GM18951 (cell line): ENCODE measurements at regions not wholly inside any gene's neighbourhood (a gene's known extent, or its start where the extent isn't known, plus 50 kb on each side); places are given as distances from the start of the nearest gene placed in this dataset.
"Not testable (repeated sequence)": the region's sequence is repeated elsewhere in the genome, so short reads cannot be mapped to it uniquely, and the experiment has no call there.

Source experiments
- POLR2A ChIP-seq: IDR thresholded peaks from 4 replicates; pipeline ENCODE4 v1.6.1; 2011; ENCODE audit warnings: mild to moderate bottlenecking; ENCODE audit not compliant: insufficient read length, insufficient read depth; ENCODE audit errors: extremely low read depth
- in situ Hi-C: fragments of 300-500 bp; cut with MboI; formaldehyde crosslinking; loops from one replicate; pipeline ENCODE4 v1.12.0; 2022; ENCODE audit warnings: low sequenced_read_pairs, mixed read lengths, inconsistent platforms; ENCODE audit not compliant: unreplicated experiment

DNA sequence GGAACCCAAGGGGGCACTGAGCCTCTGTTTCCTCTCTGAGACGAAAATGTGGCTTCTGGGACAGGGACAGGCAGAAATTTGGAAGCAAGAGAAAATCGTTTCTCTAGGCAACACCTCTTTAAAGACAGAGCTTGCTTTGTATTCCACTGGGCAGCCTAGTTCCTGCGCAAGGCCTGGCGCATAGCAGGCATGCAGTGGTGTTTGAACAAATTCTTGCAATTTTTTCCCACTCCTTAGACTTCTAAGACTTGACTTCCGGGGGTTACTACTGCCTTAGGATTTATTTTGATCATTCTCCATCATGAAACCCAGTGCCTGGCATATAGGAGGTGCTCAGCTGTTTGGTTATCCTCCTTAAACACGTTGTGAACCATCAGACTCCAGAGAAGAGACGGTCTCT lies 249.0 kb upstream of the KCNG1 start:
- in situ Hi-C loops: no loop called here
- TF ChIP-seq POLR2A: no peak

DNA sequence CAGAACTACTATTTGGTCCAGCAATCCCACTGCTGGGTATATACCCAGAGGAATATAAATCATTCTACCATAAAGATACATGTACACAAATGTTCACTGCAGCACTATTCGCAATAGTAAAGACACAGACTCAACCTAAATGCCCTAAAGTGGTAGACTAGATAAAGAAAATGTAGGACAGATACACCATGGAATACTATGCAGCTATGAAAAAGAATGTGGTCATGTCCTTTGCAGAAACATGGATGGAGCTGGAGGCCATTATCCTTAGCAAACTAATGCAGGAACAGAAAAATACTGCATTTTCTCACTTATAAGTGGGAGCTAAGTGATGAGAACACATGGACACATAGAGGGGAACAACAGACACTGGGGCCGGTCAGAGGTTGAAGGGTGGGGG lies 248.4 kb upstream of the KCNG1 start:
- in situ Hi-C loops: not testable (repeated sequence)

DNA sequence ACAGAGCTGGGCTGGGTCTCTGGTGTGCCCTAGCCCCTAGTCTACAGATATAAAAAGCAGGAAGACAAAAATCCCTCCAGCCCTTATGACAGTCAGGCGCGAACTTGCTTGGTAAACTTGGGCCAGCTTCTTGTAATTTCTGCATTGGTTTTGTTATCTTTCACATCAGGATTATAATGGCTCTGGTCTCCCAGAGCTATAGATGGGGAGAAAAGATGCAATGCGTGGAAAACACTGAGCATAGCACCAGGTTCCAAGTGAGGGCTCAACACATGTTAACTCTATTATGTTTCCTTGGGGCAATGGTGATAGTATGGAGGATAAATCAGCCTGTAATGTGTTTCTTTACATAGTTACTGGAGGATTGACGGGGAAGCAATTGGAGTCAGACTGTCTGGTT lies 246.8 kb upstream of the KCNG1 start:
- no peak for TF ChIP-seq POLR2A
- in situ Hi-C loops: no loop called here

DNA sequence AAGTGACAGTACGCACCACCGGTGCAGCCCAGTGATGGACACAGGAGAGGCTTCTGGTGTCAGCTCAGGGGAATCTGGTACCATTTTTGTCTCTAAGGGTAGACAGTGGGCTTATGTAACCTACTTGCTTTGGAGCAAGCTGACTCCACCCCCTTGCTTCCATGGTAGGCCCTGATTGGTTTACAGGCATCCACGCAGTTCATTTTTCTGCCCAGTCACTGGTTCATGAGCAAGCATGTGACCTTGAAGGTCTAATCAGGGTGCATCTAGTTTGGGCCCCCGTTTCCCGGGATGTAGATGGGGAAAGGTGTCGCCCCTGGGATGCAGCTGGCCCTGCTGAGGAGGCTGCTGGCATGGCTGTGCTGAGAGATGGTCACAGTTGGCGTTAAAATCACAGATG lies 244.8 kb upstream of the KCNG1 start:
- in situ Hi-C loops: no loop called here

DNA sequence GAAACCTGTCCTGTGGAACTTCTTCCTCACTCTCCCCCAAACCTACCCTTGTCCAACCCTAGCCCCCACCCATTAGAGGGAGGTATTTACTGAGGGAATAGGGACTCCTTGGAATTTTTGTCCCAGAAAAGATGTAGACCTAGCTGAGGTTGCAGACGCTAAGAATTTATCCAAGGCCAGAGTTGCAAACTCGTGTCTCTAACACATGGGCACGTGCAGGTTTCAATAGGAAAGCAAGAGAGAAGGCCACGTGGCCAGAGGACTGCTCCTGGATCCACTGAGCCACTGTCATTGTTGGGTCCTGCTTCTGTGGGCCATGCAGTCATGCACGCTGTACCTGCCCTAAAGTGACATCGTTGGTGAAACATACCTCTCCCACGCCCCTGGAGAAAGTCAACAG lies 243.4 kb upstream of the KCNG1 start:
- no peak for TF ChIP-seq POLR2A

More for the DNA sequence above, 244.8 kb upstream of the KCNG1 start:
- no peak for TF ChIP-seq POLR2A

DNA sequence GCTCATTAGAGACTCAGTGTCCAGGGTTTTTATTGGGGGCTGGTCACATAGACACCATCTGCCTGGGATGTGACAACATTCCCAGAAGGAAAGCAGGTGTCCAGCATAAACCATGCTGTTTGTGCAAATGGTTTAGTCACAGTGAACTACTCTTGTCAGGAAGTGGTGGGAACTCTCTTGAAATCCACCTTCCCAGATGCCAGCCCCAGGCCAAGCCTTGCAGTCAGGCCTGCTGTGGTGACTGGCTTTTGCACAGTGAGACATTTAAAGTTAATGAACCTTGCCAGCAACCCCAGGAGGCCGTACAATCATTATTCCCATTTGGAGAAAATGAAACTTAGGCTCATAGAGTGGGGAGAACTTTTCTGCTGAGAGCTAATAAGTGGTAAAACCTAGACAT lies 242.5 kb upstream of the KCNG1 start:
- in situ Hi-C loops: no loop called here

More for the DNA sequence above, 243.4 kb upstream of the KCNG1 start:
- in situ Hi-C loops: no loop called here

DNA sequence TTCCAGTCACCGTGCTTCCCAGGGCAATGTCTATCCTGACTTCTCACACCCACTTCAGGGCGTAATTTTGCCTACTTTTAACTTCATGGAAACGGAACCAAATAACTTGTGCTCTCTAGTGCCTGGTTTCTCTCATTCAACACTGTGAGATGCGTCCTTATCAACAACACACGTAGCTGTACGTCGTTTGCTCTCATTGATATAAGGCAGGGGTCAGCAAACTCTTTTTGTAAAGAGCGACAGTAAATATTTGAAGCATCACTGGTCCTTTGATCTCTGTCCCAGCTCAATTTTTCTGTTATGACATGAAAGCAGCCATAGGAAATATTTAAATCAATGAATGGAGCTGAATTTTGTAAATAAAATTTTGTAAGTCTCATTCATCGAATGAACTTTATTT lies 239.3 kb upstream of the KCNG1 start:
- in situ Hi-C loops: no loop called here
- no peak for TF ChIP-seq POLR2A

More for the DNA sequence above, 242.5 kb upstream of the KCNG1 start:
- TF ChIP-seq POLR2A: no peak

DNA sequence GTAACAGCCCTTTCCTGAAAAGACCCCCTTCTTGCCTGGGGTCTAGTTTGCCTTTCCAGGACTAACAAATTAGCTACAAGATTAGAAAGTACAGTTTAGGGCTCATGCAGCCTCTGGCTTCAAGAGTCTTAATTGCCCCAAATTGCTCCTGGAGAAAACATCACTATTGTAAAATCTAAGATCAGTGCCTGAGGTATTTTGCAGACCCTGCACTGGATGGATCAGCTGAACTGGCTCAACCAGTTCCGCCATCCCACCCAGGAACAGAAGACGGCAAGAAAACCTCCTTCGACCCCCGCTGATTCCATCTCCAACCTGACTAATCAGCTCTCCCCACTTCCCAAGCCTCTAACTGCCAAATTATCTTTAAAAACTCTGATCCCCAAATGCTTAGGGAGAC lies 236.5 kb upstream of the KCNG1 start:
- TF ChIP-seq POLR2A: no peak
- in situ Hi-C loops: no loop called here

DNA sequence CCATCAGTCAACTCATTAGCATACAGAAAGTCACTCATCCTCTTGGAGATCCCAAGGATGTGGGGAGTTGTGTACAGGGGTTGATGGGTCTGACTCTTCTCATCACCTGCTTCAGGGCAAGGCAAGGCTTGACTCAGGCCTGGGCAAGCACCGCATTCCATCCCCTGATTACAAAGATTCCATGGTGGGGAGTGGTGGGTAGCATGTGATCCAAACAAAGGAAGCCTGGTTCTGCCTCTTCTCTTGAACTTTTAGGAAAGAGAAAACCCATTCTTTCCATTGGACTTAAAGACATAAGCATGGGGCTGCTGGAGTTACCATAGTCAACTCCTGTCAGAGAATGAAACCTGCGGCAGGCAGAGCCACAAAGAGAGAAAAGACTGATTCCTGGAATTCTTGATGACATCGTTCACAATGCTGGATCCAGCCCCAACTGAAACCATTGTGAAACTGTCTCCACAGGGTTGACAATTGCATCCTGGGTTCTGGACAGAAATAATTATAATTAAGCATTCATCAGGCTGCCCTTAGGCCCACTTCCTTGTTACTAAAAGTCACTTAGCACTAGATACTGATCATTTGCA lies 235.8 kb upstream of the KCNG1 start:
- TF ChIP-seq POLR2A: no peak

DNA sequence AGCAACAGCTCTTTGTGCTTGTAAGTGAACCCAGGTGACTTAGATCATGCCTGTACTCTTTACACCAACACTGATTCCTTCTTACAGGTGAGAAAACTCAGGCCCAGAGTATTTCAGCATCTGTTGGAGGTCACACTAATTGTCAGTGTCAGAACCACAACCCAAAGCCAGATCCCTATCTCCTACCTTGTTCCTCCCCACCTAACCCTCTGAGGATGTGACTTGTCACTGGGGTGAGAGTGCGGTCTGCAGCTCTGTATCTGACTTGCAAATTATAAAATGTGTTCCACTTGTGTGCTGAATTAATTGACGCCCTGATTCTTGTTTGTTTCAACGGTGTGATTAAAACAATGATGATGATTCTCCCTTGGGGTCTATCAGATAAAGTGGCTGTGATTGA lies 232.5 kb upstream of the KCNG1 start:
- no peak for TF ChIP-seq POLR2A
- in situ Hi-C loops: no loop called here

More for the DNA sequence above, 235.8 kb upstream of the KCNG1 start:
- in situ Hi-C loops: no loop called here

DNA sequence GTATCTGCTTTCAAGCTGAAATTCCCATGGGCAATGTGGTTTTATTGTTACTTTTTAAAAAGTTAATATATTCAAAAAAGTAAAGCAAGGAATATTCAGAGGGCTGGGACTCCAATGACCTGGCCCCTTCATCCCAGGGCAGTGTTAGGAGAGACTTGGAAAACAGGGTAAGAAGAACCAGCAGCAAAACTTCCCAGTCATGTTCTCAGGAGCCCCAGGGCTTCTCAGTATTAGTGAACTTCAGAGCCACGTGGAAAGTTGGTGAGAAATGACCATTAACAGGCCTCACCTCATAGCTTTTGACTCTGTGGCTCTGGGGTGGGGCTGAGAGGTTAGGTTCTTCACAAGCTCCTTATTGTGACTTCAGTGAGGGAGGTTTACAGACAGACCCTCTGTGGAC lies 230.4 kb upstream of the KCNG1 start:
- in situ Hi-C loops: no loop called here
- no peak for TF ChIP-seq POLR2A

DNA sequence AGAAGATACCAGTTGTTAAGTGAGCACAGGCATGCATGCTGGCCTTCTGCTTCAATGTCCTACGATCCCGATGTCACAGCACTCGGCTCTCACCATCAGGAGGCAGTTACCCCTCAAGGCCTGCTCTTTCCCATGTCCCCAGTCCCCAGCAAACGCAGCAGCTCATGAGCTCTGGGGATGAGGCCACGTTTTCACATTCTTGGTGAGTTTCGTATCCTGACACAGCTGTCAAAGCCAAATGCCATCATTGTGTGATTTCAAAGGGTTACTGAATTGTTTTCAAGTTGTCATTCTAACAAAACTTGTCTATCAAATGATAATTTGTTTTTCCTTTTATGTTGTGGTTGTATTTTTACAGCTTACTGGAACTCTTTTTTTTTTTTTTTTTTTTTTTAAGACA lies 226.9 kb upstream of the KCNG1 start:
- no peak for TF ChIP-seq POLR2A
- in situ Hi-C loops: no loop called here

DNA sequence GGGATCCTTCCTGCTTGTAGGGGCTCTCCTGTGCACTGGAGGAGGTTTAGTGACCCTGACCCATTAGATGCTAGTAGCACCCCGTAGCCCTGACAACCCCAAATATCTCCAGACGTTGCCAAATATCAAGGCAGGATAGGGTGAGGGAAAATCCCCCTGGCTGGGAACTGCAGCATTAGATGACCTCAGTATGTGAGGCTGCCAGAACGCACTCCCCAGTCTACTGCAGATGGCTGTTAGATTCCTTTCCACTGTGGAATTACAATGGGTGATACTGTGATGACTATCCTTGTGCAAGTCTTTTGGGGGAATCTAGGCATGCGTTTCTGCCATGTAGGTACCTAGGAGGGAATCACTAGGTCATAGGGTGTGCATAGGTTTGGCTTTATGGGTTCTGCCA lies 226.3 kb upstream of the KCNG1 start:
- in situ Hi-C loops: no loop called here
- no peak for TF ChIP-seq POLR2A

DNA sequence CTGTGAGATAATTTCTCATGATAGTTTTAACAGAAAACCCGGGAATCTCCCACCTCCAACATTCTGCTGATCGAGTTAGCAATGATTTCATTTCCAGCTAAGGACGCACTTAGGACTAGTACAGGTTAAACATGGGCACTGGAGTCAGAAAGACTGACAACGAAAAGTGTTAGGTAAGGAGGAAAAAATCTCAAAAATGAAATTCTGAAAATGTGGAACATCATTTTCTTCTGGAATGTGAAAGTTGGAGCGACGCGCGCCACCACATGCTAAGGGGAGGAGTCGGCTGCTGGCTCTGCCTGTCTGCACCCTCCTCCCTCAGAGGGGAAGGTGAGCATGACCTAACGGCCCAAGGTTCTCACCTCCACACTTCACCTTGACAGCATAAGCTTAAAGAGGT lies 221.6 kb upstream of the KCNG1 start:
- no peak for TF ChIP-seq POLR2A
- in situ Hi-C loops: no loop called here

DNA sequence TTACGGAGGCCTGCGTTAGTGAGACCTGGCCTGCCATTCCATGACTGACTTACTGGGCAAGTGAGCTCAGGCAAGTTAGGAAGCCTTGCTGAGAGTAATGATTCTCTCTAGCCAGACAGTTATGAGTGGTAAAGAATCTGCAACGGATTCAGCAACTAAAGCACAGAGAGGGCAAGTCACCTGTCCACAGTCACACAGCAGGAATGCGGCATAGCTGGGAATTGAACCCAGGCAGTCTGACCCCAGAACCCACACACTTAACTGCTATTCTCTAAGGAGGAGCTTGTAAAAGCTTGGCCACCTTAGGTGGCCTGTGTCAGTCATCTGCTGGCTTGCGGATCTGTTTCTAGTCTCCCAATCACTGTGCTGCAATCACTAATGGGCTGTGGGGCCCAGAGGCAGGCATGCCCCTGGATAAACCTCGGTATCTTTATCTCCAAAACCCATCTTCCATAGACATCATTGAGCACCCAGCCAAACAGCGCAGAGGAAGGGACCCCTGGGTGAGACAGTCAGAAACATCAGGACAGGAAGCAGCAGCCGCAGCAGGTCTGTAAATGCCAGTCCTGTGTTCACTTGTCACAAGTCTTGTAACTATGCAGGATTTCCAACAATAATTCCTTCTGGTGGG lies 215.9 kb upstream of the KCNG1 start:
- TF ChIP-seq POLR2A: no peak
- in situ Hi-C loops: no loop called here

DNA sequence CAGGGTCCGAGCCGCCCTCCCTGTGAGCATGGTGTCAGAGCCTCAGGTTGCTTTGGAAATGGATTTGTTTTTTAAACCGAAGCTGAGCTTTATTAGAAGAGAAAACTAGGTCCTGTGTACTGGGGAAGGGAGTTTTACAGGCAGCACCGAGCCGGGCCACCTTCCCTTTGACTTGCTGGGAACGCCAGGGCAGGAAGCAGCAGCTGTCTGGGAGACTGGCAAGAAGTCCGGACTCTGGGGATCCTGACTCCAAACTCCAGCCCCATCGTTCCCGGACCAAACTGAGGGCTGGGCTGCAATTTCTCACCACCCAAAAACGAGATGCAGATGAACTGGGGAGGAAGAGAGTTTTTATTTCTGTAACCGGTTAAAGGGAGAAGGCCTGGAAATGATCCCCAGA lies 214.9 kb upstream of the KCNG1 start:
- in situ Hi-C loops: no loop called here
- no peak for TF ChIP-seq POLR2A
